ENCODE measurements at regions not wholly inside any gene's neighbourhood (a gene's known extent, or its start where the extent isn't known, plus 50 kb on each side); places are given as distances from the start of the nearest gene placed in this dataset.

DNA sequence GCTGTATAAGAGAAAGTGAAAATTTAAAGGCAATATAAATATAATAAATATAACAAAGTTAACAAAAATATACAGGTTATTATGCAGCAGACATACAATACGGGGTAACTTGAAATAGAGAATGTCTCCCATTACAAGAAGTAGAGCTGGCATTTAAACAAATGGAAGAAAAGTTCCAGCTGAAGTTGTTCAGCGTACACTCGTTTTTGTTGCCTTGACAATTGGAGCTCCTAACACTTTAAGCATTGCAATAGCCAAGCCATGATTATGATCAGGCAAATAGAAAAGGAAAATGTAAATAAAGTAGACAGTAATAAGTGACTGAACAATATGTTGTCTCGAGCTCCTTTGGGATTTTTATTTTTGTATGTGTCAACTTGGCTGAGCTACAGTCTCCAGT, 737.8 kb upstream of the CELF2 start:
- WGBS, result 65% methylated on average over 4 of the region's 4 CpGs
- H3K36me3 ChIP-seq (ENCODE audit: control insufficient read depth in 4 of 4, insufficient read depth in 3 of 4, low read depth in 1 of 4, low read length in 3 of 4), result no peaks in the 10 kb centered on the region
- H3K9ac ChIP-seq (ENCODE audit: low read depth in 1 of 2, low read length in 2 of 2), result no peak overlapping the region
- H3K4me1 ChIP-seq (ENCODE audit: control insufficient read depth in 4 of 4, insufficient read depth in 4 of 4, low read length in 3 of 4), result no peaks in the 10 kb centered on the region
- DNase-seq (ENCODE audit: low spot score), result no peak
- TF ChIP-seq, protein P1, sequence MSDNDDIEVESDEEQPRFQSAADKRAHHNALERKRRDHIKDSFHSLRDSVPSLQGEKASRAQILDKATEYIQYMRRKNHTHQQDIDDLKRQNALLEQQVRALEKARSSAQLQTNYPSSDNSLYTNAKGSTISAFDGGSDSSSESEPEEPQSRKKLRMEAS (IDR thresholded peaks at IDR 0.05), result no peak
- TF ChIP-seq EGR1 (IDR thresholded peaks at IDR 0.05; ENCODE audit: low read depth in 2 of 2) (no peak), GABPA (IDR thresholded peaks at IDR 0.05 in 1 of 2, conservative IDR thresholded peaks at IDR 0.05 in 1 of 2) (no peak), TAF1 (conservative IDR thresholded peaks at IDR 0.05) (no peak), SP1 (IDR thresholded peaks at IDR 0.05) (no peak), HNF4A (conservative IDR thresholded peaks at IDR 0.05) (no peak), RAD21 (IDR thresholded peaks at IDR 0.05) (no peak), HNF4G (IDR thresholded peaks at IDR 0.05) (no peak), RXRA (IDR thresholded peaks at IDR 0.05) (no peak), YY1 (IDR thresholded peaks at IDR 0.05) (no peak), NR2F2 (IDR thresholded peaks at IDR 0.05) (no peak), FOXA1 (IDR thresholded peaks at IDR 0.05) (no peak)
- TF ChIP-seq, protein P2, sequence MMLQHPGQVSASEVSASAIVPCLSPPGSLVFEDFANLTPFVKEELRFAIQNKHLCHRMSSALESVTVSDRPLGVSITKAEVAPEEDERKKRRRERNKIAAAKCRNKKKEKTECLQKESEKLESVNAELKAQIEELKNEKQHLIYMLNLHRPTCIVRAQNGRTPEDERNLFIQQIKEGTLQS (IDR thresholded peaks at IDR 0.05), result no peak
- TF ChIP-seq, protein P3, sequence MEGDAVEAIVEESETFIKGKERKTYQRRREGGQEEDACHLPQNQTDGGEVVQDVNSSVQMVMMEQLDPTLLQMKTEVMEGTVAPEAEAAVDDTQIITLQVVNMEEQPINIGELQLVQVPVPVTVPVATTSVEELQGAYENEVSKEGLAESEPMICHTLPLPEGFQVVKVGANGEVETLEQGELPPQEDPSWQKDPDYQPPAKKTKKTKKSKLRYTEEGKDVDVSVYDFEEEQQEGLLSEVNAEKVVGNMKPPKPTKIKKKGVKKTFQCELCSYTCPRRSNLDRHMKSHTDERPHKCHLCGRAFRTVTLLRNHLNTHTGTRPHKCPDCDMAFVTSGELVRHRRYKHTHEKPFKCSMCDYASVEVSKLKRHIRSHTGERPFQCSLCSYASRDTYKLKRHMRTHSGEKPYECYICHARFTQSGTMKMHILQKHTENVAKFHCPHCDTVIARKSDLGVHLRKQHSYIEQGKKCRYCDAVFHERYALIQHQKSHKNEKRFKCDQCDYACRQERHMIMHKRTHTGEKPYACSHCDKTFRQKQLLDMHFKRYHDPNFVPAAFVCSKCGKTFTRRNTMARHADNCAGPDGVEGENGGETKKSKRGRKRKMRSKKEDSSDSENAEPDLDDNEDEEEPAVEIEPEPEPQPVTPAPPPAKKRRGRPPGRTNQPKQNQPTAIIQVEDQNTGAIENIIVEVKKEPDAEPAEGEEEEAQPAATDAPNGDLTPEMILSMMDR (IDR thresholded peaks at IDR 0.05; ENCODE audit: low read depth, low read length, missing input control), result no peak
- TF ChIP-seq, protein P4, sequence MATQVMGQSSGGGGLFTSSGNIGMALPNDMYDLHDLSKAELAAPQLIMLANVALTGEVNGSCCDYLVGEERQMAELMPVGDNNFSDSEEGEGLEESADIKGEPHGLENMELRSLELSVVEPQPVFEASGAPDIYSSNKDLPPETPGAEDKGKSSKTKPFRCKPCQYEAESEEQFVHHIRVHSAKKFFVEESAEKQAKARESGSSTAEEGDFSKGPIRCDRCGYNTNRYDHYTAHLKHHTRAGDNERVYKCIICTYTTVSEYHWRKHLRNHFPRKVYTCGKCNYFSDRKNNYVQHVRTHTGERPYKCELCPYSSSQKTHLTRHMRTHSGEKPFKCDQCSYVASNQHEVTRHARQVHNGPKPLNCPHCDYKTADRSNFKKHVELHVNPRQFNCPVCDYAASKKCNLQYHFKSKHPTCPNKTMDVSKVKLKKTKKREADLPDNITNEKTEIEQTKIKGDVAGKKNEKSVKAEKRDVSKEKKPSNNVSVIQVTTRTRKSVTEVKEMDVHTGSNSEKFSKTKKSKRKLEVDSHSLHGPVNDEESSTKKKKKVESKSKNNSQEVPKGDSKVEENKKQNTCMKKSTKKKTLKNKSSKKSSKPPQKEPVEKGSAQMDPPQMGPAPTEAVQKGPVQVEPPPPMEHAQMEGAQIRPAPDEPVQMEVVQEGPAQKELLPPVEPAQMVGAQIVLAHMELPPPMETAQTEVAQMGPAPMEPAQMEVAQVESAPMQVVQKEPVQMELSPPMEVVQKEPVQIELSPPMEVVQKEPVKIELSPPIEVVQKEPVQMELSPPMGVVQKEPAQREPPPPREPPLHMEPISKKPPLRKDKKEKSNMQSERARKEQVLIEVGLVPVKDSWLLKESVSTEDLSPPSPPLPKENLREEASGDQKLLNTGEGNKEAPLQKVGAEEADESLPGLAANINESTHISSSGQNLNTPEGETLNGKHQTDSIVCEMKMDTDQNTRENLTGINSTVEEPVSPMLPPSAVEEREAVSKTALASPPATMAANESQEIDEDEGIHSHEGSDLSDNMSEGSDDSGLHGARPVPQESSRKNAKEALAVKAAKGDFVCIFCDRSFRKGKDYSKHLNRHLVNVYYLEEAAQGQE (IDR thresholded peaks at IDR 0.05), result no peak
- TF ChIP-seq, protein P5, sequence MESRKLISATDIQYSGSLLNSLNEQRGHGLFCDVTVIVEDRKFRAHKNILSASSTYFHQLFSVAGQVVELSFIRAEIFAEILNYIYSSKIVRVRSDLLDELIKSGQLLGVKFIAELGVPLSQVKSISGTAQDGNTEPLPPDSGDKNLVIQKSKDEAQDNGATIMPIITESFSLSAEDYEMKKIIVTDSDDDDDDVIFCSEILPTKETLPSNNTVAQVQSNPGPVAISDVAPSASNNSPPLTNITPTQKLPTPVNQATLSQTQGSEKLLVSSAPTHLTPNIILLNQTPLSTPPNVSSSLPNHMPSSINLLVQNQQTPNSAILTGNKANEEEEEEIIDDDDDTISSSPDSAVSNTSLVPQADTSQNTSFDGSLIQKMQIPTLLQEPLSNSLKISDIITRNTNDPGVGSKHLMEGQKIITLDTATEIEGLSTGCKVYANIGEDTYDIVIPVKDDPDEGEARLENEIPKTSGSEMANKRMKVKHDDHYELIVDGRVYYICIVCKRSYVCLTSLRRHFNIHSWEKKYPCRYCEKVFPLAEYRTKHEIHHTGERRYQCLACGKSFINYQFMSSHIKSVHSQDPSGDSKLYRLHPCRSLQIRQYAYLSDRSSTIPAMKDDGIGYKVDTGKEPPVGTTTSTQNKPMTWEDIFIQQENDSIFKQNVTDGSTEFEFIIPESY (IDR thresholded peaks at IDR 0.05), result no peak
- H3K9me3 ChIP-seq (ENCODE audit: control insufficient read depth in 4 of 4, low read length in 3 of 4), result no peaks in the 10 kb centered on the region
- no peak overlapping the region for H3K4me3 ChIP-seq (ENCODE audit: low read depth in 1 of 3, low read length in 3 of 3)
- no peaks in the 10 kb centered on the region for H3K27me3 ChIP-seq (ENCODE audit: control insufficient read depth in 4 of 4, insufficient read depth in 4 of 4, low read length in 3 of 4)
- H3K27ac ChIP-seq (ENCODE audit: low read depth in 1 of 2, low read length in 2 of 2), result no peak overlapping the region

DNA sequence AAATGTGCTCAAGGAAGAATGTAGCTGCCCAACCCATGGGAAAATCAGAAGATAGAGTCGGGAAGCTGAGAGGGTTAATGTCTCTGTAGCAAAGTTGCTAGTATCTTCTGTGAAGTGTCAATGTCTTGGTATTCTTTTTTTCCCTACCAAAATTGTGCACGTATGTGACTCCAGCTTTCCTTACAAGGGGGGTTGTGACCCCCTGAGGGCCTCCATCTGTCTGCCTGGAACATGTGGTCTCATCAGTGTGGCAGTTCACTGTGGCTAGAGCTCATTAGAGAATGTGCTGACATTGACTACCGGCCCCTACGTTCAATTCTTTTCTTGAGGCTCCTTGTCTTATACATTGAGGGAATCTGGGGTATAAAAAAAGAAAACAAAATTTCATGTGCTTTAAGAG, 725.2 kb upstream of the CELF2 start:
- whole genome bisulfite sequencing, result 69% methylated on average over 4 of the region's 4 CpGs
- no peak overlapping the region for H3K27ac ChIP-seq (ENCODE audit: low read depth in 1 of 2, low read length in 2 of 2)
- H3K9me3 ChIP-seq (ENCODE audit: control insufficient read depth in 4 of 4, low read length in 3 of 4), result no peaks in the 10 kb centered on the region
- no peaks in the 10 kb centered on the region for H3K36me3 ChIP-seq (ENCODE audit: control insufficient read depth in 4 of 4, insufficient read depth in 3 of 4, low read depth in 1 of 4, low read length in 3 of 4)
- no peak overlapping the region for H3K4me3 ChIP-seq (ENCODE audit: low read depth in 1 of 3, low read length in 3 of 3)
- no peak for DNase-seq (ENCODE audit: low spot score)
- TF ChIP-seq FOXA1 (IDR thresholded peaks at IDR 0.05) (no peak), GABPA (IDR thresholded peaks at IDR 0.05 in 1 of 2, conservative IDR thresholded peaks at IDR 0.05 in 1 of 2) (no peak), HNF4A (conservative IDR thresholded peaks at IDR 0.05) (no peak), SP1 (IDR thresholded peaks at IDR 0.05) (no peak), HNF4G (IDR thresholded peaks at IDR 0.05) (no peak), FOXA2 (IDR thresholded peaks at IDR 0.05) (no peak), RAD21 (IDR thresholded peaks at IDR 0.05) (no peak)
- TF ChIP-seq, protein P3 (IDR thresholded peaks at IDR 0.05; ENCODE audit: low read depth, low read length, missing input control), result no peak
- no peaks in the 10 kb centered on the region for H3K27me3 ChIP-seq (ENCODE audit: control insufficient read depth in 4 of 4, insufficient read depth in 4 of 4, low read length in 3 of 4)
- no peaks in the 10 kb centered on the region for H3K4me1 ChIP-seq (ENCODE audit: control insufficient read depth in 4 of 4, insufficient read depth in 4 of 4, low read length in 3 of 4)
- no peak overlapping the region for H3K9ac ChIP-seq (ENCODE audit: low read depth in 1 of 2, low read length in 2 of 2)
